ENCODE measurements at regions not wholly inside any gene's neighbourhood (a gene's known extent, or its start where the extent isn't known, plus 50 kb on each side); places are given as distances from the start of the nearest gene placed in this dataset.

DNA sequence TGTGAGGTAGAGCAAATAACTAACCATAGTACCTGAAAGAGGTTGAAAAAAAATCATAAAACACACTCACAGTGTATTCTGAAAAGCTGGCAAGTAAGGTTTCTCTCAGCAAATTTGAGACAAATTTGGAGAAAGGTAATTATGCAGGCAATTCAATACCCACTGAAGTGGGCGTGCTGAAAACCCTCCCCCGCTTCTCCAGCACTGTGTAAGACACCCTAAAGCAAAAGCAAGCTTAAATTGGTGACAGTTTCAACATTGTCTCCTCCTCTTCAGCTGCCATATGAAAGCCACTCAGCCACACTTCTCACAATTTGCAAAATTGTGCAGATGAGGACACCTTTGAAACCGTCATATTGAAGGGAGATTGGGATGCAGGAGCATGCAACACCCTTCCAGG lies 322.3 kb upstream of the CDH6 start:
- no peaks in the 10 kb centered on the region for H3K4me1 ChIP-seq (ENCODE audit: control insufficient read depth, extremely low read depth, insufficient read depth, low read length)
- H3K9me1 ChIP-seq (replicated peaks; ENCODE audit: control insufficient read depth, extremely low read depth, insufficient read depth, low read length) = no peaks in the 10 kb centered on the region
- intact Hi-C loops (cut with micrococcal nuclease) = no loop called here
- H3K79me2 ChIP-seq (ENCODE audit: control insufficient read depth, insufficient read depth, low read length) = no peaks in the 10 kb centered on the region
- no TSS peak for BruUV-seq (replicated peaks)
- ChIA-PET CTCF (no interaction called here), POLR2A (no interaction called here)
- H4K20me1 ChIP-seq (replicated peaks; ENCODE audit: control insufficient read depth, extremely low read depth, insufficient read depth, low read length) = no peaks in the 10 kb centered on the region
- DNase-seq (ENCODE audit: low read depth, low spot score) (no peak), FAIRE-seq (no peak)
- TF ChIP-seq EZH2 (IDR thresholded peaks at IDR 0.05; ENCODE audit: borderline replicate concordance, low read depth, low read length, severe bottlenecking) (no peak), POLR2A (IDR thresholded peaks at IDR 0.05; ENCODE audit: low read depth, low read length) (no peak), FOS (IDR thresholded peaks at IDR 0.05; ENCODE audit: borderline replicate concordance, insufficient read depth, low read length) (no peak), GATA2 (IDR thresholded peaks at IDR 0.05; ENCODE audit: insufficient read depth, insufficient read length, low read depth, low read length) (no peak), POLR2AphosphoS5 (IDR thresholded peaks at IDR 0.05; ENCODE audit: insufficient read depth, low read depth, low read length) (no peak), JUN (IDR thresholded peaks at IDR 0.05; ENCODE audit: borderline replicate concordance, insufficient read depth, insufficient read length, low read depth) (no peak), MYC (IDR thresholded peaks at IDR 0.05; ENCODE audit: low read depth, low read length) (no peak)
- TF ChIP-seq, protein P1, sequence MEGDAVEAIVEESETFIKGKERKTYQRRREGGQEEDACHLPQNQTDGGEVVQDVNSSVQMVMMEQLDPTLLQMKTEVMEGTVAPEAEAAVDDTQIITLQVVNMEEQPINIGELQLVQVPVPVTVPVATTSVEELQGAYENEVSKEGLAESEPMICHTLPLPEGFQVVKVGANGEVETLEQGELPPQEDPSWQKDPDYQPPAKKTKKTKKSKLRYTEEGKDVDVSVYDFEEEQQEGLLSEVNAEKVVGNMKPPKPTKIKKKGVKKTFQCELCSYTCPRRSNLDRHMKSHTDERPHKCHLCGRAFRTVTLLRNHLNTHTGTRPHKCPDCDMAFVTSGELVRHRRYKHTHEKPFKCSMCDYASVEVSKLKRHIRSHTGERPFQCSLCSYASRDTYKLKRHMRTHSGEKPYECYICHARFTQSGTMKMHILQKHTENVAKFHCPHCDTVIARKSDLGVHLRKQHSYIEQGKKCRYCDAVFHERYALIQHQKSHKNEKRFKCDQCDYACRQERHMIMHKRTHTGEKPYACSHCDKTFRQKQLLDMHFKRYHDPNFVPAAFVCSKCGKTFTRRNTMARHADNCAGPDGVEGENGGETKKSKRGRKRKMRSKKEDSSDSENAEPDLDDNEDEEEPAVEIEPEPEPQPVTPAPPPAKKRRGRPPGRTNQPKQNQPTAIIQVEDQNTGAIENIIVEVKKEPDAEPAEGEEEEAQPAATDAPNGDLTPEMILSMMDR (IDR thresholded peaks at IDR 0.05; ENCODE audit: extremely low read depth in 1 of 2, insufficient read depth in 1 of 2, low read depth in 1 of 2, low read length in 2 of 2) = no peak
- TF ChIP-seq, protein P2, sequence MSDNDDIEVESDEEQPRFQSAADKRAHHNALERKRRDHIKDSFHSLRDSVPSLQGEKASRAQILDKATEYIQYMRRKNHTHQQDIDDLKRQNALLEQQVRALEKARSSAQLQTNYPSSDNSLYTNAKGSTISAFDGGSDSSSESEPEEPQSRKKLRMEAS (IDR thresholded peaks at IDR 0.05; ENCODE audit: insufficient read depth, insufficient read length) = no peak
- H3K4me3 ChIP-seq (replicated peaks in 1 of 3; ENCODE audit: insufficient read depth in 1 of 3, low read depth in 1 of 3, low read length in 3 of 3) = no peak overlapping the region
- no peak overlapping the region for H2AFZ ChIP-seq (ENCODE audit: low read depth, low read length)
- H3K9me3 ChIP-seq (replicated peaks; ENCODE audit: control insufficient read depth, insufficient read depth, low read length) = no peaks in the 10 kb centered on the region
- H3K4me2 ChIP-seq (ENCODE audit: insufficient read depth, low read length) = no peak overlapping the region
- H3K27ac ChIP-seq (ENCODE audit: insufficient read depth, low read depth, low read length) = no peak overlapping the region
- dilution Hi-C loops (cut with MboI; ENCODE audit: extremely low pct_ligation_motif_present, low sequenced_read_pairs) = no loop called here
- H3K36me3 ChIP-seq (ENCODE audit: control insufficient read depth in 2 of 2, extremely low read depth in 1 of 2, insufficient read depth in 2 of 2, low read length in 2 of 2) = no peaks in the 10 kb centered on the region
- no peaks in the 10 kb centered on the region for H3K27me3 ChIP-seq (ENCODE audit: control insufficient read depth in 2 of 2, insufficient read depth in 2 of 2, low read length in 2 of 2)
- H3K9ac ChIP-seq (replicated peaks; ENCODE audit: extremely low read depth, insufficient read depth, low read length) = no peak overlapping the region

Data from endothelial cell of umbilical vein (primary cell).